HL-60 (cell line): ENCODE measurements at regions not wholly inside any gene's neighbourhood (a gene's known extent, or its start where the extent isn't known, plus 50 kb on each side); places are given as distances from the start of the nearest gene placed in this dataset.

ENCODE experiments used
- GABPA ChIP-seq: IDR thresholded peaks from 2 replicates; pipeline ENCODE4 v1.6.1; 2012; ENCODE audit warnings: low read depth
- TF ChIP-seq, protein P1 (sequence below): IDR thresholded peaks from 2 replicates; pipeline ENCODE4 v1.6.1; 2012; ENCODE audit warnings: low read depth; ENCODE audit not compliant: insufficient replicate concordance
- TF ChIP-seq, protein P2 (sequence below): IDR thresholded peaks from one replicate; pipeline ENCODE4 v1.5.1; 2011; ENCODE audit warnings: low read length, control low read depth, inconsistent platforms; ENCODE audit not compliant: insufficient read depth

GRCh38 chr13:44294876-44295275, 78.7 kb upstream of the SERP2 start:
- TF ChIP-seq, protein P1, sequence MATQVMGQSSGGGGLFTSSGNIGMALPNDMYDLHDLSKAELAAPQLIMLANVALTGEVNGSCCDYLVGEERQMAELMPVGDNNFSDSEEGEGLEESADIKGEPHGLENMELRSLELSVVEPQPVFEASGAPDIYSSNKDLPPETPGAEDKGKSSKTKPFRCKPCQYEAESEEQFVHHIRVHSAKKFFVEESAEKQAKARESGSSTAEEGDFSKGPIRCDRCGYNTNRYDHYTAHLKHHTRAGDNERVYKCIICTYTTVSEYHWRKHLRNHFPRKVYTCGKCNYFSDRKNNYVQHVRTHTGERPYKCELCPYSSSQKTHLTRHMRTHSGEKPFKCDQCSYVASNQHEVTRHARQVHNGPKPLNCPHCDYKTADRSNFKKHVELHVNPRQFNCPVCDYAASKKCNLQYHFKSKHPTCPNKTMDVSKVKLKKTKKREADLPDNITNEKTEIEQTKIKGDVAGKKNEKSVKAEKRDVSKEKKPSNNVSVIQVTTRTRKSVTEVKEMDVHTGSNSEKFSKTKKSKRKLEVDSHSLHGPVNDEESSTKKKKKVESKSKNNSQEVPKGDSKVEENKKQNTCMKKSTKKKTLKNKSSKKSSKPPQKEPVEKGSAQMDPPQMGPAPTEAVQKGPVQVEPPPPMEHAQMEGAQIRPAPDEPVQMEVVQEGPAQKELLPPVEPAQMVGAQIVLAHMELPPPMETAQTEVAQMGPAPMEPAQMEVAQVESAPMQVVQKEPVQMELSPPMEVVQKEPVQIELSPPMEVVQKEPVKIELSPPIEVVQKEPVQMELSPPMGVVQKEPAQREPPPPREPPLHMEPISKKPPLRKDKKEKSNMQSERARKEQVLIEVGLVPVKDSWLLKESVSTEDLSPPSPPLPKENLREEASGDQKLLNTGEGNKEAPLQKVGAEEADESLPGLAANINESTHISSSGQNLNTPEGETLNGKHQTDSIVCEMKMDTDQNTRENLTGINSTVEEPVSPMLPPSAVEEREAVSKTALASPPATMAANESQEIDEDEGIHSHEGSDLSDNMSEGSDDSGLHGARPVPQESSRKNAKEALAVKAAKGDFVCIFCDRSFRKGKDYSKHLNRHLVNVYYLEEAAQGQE: no peak
- TF ChIP-seq, protein P2, sequence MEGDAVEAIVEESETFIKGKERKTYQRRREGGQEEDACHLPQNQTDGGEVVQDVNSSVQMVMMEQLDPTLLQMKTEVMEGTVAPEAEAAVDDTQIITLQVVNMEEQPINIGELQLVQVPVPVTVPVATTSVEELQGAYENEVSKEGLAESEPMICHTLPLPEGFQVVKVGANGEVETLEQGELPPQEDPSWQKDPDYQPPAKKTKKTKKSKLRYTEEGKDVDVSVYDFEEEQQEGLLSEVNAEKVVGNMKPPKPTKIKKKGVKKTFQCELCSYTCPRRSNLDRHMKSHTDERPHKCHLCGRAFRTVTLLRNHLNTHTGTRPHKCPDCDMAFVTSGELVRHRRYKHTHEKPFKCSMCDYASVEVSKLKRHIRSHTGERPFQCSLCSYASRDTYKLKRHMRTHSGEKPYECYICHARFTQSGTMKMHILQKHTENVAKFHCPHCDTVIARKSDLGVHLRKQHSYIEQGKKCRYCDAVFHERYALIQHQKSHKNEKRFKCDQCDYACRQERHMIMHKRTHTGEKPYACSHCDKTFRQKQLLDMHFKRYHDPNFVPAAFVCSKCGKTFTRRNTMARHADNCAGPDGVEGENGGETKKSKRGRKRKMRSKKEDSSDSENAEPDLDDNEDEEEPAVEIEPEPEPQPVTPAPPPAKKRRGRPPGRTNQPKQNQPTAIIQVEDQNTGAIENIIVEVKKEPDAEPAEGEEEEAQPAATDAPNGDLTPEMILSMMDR: no peak
- no peak for TF ChIP-seq GABPA
